Testis (tissue), 2 donors: ENCODE measurements at regions not wholly inside any gene's neighbourhood (a gene's known extent, or its start where the extent isn't known, plus 50 kb on each side); places are given as distances from the start of the nearest gene placed in this dataset.

ENCODE experiments used
- POLR2A ChIP-seq: fragments of 450-650 bp; IDR thresholded peaks from one replicate; pipeline ENCODE4 v1.6.1; 2017; ENCODE audit warnings: antibody characterized with exemption, mild to moderate bottlenecking, moderate library complexity
- TF ChIP-seq, protein P1 (sequence below), 3 experiments: fragments of 450-650 bp in 2 of 3; fragments of 200-600 bp in 1 of 3; sonication (generic) in 1 of 3; IDR thresholded peaks; one replicate each; pipeline ENCODE4 v1.5.1; 2016 to 2019; ENCODE audit warnings: antibody characterized with exemption in 3 of 3, mild to moderate bottlenecking in 2 of 3, moderate library complexity in 1 of 3

DNA sequence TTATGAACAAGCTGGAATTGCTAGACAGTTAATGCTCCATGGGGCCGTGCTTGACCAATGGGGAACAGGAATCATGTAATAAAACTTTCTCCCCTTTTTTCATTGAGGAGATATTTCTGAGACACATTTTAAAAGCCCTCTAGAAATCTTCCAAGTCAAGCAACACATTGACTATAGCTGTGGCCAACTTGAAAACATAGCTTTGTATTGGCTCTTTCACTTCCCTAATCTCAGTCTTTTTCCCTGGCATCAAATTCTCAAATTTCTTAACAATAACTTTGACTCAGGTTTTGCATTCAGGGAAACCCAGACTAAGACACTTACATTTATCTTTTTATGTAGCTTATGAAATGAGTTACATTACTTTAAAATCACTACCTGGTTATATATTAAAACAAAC, 947.1 kb upstream of the MBL2 start:
- TF ChIP-seq, protein P1, sequence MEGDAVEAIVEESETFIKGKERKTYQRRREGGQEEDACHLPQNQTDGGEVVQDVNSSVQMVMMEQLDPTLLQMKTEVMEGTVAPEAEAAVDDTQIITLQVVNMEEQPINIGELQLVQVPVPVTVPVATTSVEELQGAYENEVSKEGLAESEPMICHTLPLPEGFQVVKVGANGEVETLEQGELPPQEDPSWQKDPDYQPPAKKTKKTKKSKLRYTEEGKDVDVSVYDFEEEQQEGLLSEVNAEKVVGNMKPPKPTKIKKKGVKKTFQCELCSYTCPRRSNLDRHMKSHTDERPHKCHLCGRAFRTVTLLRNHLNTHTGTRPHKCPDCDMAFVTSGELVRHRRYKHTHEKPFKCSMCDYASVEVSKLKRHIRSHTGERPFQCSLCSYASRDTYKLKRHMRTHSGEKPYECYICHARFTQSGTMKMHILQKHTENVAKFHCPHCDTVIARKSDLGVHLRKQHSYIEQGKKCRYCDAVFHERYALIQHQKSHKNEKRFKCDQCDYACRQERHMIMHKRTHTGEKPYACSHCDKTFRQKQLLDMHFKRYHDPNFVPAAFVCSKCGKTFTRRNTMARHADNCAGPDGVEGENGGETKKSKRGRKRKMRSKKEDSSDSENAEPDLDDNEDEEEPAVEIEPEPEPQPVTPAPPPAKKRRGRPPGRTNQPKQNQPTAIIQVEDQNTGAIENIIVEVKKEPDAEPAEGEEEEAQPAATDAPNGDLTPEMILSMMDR (IDR thresholded peaks at IDR 0.05), result no peak
- no peak for TF ChIP-seq POLR2A
